HL-60 (cell line): ENCODE measurements at regions not wholly inside any gene's neighbourhood (a gene's known extent, or its start where the extent isn't known, plus 50 kb on each side); places are given as distances from the start of the nearest gene placed in this dataset.

ENCODE experiments used
- DNase-seq, 2 experiments: peaks; one replicate each; pipeline ENCODE4 v3.0.0-alpha.2; 2010 to 2020; ENCODE audit warnings: low read depth in 1 of 2, low spot score in 1 of 2
- H3K27ac ChIP-seq: fragments of 250-450 bp; sonication (Bioruptor Pico); replicated peaks from 2 replicates; pipeline ENCODE4 v1.5.1; 2020; ENCODE audit warnings: mild to moderate bottlenecking, moderate library complexity
- H3K27me3 ChIP-seq: fragments of 250-450 bp; sonication (Bioruptor Pico); 2 replicates; pipeline ENCODE4 v1.5.1; 2021; ENCODE audit warnings: mild to moderate bottlenecking, moderate library complexity; ENCODE audit not compliant: insufficient read depth, poor library complexity, severe bottlenecking
- H3K4me3 ChIP-seq: replicated peaks from 2 replicates; pipeline ENCODE4 v1.5.1; 2011; ENCODE audit warnings: mild to moderate bottlenecking, control low read depth, low read length; ENCODE audit not compliant: insufficient read depth
- CTCF ChIP-seq: IDR thresholded peaks from one replicate; pipeline ENCODE4 v1.5.1; 2011; ENCODE audit warnings: low read length, control low read depth, inconsistent platforms; ENCODE audit not compliant: insufficient read depth
- GABPA ChIP-seq: IDR thresholded peaks from 2 replicates; pipeline ENCODE4 v1.6.1; 2012; ENCODE audit warnings: low read depth
- POLR2AphosphoS5 ChIP-seq: IDR thresholded peaks from 2 replicates; pipeline ENCODE4 v1.6.1; 2012; ENCODE audit warnings: low read depth
- REST ChIP-seq: IDR thresholded peaks from 2 replicates; pipeline ENCODE4 v1.6.1; 2012; ENCODE audit warnings: low read depth; ENCODE audit not compliant: insufficient replicate concordance
- SPI1 ChIP-seq: IDR thresholded peaks from 2 replicates; pipeline ENCODE4 v1.6.1; 2012; ENCODE audit warnings: low read depth, mild to moderate bottlenecking, borderline replicate concordance

- Histone ChIP-seq H3K27ac (no peak overlapping the region), H3K4me3 (no peak overlapping the region), H3K27me3 (no peaks in the 10 kb centered on the region)
- no peak for DNase-seq
- TF ChIP-seq GABPA (no peak), POLR2AphosphoS5 (no peak), REST (no peak), SPI1 (no peak), CTCF (no peak)
Measured at GRCh38 chr6:4009486-4009885, 69.5 kb downstream of the FAM217A start.

GRCh38 chr6:4010048-4010447 lies 68.9 kb downstream of the FAM217A start:
- no peaks in the 10 kb centered on the region for H3K27me3 ChIP-seq
- peak overlapping the region; percentile 20 for H3K27ac ChIP-seq
- no peak overlapping the region for H3K4me3 ChIP-seq
- TF ChIP-seq REST (no peak), GABPA (no peak), CTCF (no peak), SPI1 (no peak), POLR2AphosphoS5 (no peak)
- no peak for DNase-seq

- H3K27ac ChIP-seq = peak overlapping the region; percentile 20
- H3K4me3 ChIP-seq = no peak overlapping the region
- DNase-seq = peak in 1 of 2 experiments; percentile 63
- TF ChIP-seq SPI1 = peak; percentile 89
- no peak for TF ChIP-seq POLR2AphosphoS5
- H3K27me3 ChIP-seq = no peaks in the 10 kb centered on the region
Measured at GRCh38 chr6:4010689-4011090, 68.2 kb downstream of the FAM217A start.

GRCh38 chr6:4012826-4013225 lies 66.1 kb downstream of the FAM217A start:
- no peak overlapping the region for H3K27ac ChIP-seq
- TF ChIP-seq CTCF = no peak
- no peaks in the 10 kb centered on the region for H3K27me3 ChIP-seq
- H3K4me3 ChIP-seq = no peak overlapping the region
- DNase-seq = no peak
